ENCODE measurements at regions not wholly inside any gene's neighbourhood (a gene's known extent, or its start where the extent isn't known, plus 50 kb on each side); places are given as distances from the start of the nearest gene placed in this dataset.

- H3K27ac ChIP-seq (ENCODE audit: low read depth, low read length): no peak overlapping the region
- H3K36me3 ChIP-seq (ENCODE audit: insufficient read depth, low read length): no peaks in the 10 kb centered on the region
- no peaks in the 10 kb centered on the region for H3K4me1 ChIP-seq (ENCODE audit: insufficient read depth, low read length)
- H3K9ac ChIP-seq (ENCODE audit: low read depth, low read length): no peak overlapping the region
- H3K9me3 ChIP-seq (ENCODE audit: insufficient read depth, low read depth, low read length): no peaks in the 10 kb centered on the region
- WGBS: 90% methylated on average over 2 of the region's 2 CpGs
- no peaks in the 10 kb centered on the region for H3K27me3 ChIP-seq (ENCODE audit: insufficient read depth, low read length)
- H3K4me3 ChIP-seq (ENCODE audit: low read length): no peak overlapping the region
Measured at GRCh38 chr2:51986101-51986500, 954.2 kb upstream of the NRXN1 start.

DNA sequence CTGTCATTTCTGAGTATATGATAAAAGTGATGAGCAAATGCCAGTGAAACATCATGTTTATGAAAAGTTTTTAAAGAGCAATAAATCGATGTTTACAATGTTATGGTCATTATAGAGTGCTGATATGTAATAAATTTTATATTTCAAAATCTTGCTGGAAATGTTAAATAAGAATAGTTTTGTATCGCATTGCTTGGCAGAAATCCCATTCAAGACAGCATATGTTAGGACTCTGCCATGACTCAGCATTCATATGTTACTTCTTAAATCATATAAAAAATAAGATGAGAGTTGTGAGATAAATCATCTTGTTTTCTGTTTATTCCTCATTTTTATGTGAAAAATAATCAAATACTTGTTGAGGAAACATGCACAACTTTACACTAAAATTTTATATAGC is 949.9 kb upstream of the NRXN1 start:
- Histone ChIP-seq H3K9me3 (ENCODE audit: insufficient read depth, low read depth, low read length) (no peaks in the 10 kb centered on the region), H3K4me1 (ENCODE audit: insufficient read depth, low read length) (no peaks in the 10 kb centered on the region), H3K27ac (ENCODE audit: low read depth, low read length) (no peak overlapping the region), H3K4me3 (ENCODE audit: low read length) (no peak overlapping the region), H3K27me3 (ENCODE audit: insufficient read depth, low read length) (no peaks in the 10 kb centered on the region), H3K9ac (ENCODE audit: low read depth, low read length) (no peak overlapping the region), H3K36me3 (ENCODE audit: insufficient read depth, low read length) (no peaks in the 10 kb centered on the region)
- 91% methylated on average over 1 of the region's 2 CpGs for WGBS

GRCh38 chr2:51976623-51977022 is 944.7 kb upstream of the NRXN1 start:
- Histone ChIP-seq H3K27me3 (ENCODE audit: insufficient read depth, low read length) (no peaks in the 10 kb centered on the region), H3K27ac (ENCODE audit: low read depth, low read length) (no peak overlapping the region), H3K9ac (ENCODE audit: low read depth, low read length) (no peak overlapping the region), H3K4me1 (ENCODE audit: insufficient read depth, low read length) (no peaks in the 10 kb centered on the region), H3K4me3 (ENCODE audit: low read length) (no peak overlapping the region), H3K36me3 (ENCODE audit: insufficient read depth, low read length) (no peaks in the 10 kb centered on the region), H3K9me3 (ENCODE audit: insufficient read depth, low read depth, low read length) (no peaks in the 10 kb centered on the region)
- WGBS: 93% methylated on average over 2 of the region's 2 CpGs

DNA sequence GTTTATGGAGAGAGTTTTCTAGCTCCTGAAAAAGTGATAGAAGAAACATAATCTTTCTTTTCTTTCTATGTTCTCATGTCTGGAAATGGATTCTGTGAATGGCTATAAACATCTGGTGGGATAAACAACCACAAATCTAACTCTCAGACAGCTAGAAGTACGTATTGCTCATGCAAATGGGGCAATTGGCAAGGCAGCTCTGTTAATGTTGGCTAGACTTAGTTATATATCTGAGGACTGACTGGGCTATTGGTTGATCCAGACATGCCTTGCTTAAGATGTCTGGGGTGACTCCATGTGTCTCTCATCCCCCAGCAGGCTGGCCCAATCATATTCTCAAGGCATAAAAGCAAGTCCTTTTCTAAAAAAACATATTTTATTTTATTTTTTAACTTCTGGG is 939.2 kb upstream of the NRXN1 start:
- H3K27me3 ChIP-seq (ENCODE audit: insufficient read depth, low read length): no peaks in the 10 kb centered on the region
- H3K4me3 ChIP-seq (ENCODE audit: low read length): no peak overlapping the region
- no peak overlapping the region for H3K9ac ChIP-seq (ENCODE audit: low read depth, low read length)
- 80% methylated on average over 1 of the region's 1 CpG for WGBS
- no peak overlapping the region for H3K27ac ChIP-seq (ENCODE audit: low read depth, low read length)
- no peaks in the 10 kb centered on the region for H3K36me3 ChIP-seq (ENCODE audit: insufficient read depth, low read length)
- H3K4me1 ChIP-seq (ENCODE audit: insufficient read depth, low read length): no peaks in the 10 kb centered on the region
- H3K9me3 ChIP-seq (ENCODE audit: insufficient read depth, low read depth, low read length): no peaks in the 10 kb centered on the region

- H3K4me3 ChIP-seq (ENCODE audit: low read length): no peak overlapping the region
- no peaks in the 10 kb centered on the region for H3K9me3 ChIP-seq (ENCODE audit: insufficient read depth, low read depth, low read length)
- H3K36me3 ChIP-seq (ENCODE audit: insufficient read depth, low read length): no peaks in the 10 kb centered on the region
- H3K27ac ChIP-seq (ENCODE audit: low read depth, low read length): no peak overlapping the region
- H3K27me3 ChIP-seq (ENCODE audit: insufficient read depth, low read length): no peaks in the 10 kb centered on the region
- H3K4me1 ChIP-seq (ENCODE audit: insufficient read depth, low read length): no peaks in the 10 kb centered on the region
- no peak overlapping the region for H3K9ac ChIP-seq (ENCODE audit: low read depth, low read length)
- WGBS: 81% methylated on average over 1 of the region's 1 CpG
Measured at GRCh38 chr2:51969347-51969746, 937.4 kb upstream of the NRXN1 start.

- Histone ChIP-seq H3K4me3 (ENCODE audit: low read length) (no peak overlapping the region), H3K27me3 (ENCODE audit: insufficient read depth, low read length) (no peaks in the 10 kb centered on the region), H3K9me3 (ENCODE audit: insufficient read depth, low read depth, low read length) (no peaks in the 10 kb centered on the region), H3K9ac (ENCODE audit: low read depth, low read length) (no peak overlapping the region), H3K27ac (ENCODE audit: low read depth, low read length) (no peak overlapping the region), H3K4me1 (ENCODE audit: insufficient read depth, low read length) (no peaks in the 10 kb centered on the region), H3K36me3 (ENCODE audit: insufficient read depth, low read length) (no peaks in the 10 kb centered on the region)
- WGBS: 95% methylated on average over 3 of the region's 3 CpGs
Measured at GRCh38 chr2:51960841-51961335, 929.0 kb upstream of the NRXN1 start.

DNA sequence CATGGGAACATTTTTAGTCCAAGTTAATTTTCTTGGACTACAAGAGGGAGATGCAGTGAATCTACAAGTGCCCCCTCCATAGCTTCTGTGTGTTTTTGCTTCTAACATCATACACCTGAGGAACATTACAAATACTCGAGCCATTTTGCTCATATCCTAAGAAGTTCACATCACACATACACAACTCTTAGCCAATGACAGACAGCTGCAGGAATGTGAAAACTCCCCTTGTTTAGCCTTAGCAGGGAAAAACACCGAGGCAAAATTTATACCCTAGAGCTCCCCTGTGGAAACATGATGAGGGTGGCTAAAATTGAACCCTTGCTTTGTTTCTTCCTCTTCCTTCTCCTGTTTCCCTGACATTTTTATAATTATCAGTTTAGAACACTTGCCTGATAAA is 928.3 kb upstream of the NRXN1 start:
- no peaks in the 10 kb centered on the region for H3K4me1 ChIP-seq (ENCODE audit: insufficient read depth, low read length)
- H3K36me3 ChIP-seq (ENCODE audit: insufficient read depth, low read length): no peaks in the 10 kb centered on the region
- 97% methylated on average over 2 of the region's 2 CpGs for WGBS
- H3K9me3 ChIP-seq (ENCODE audit: insufficient read depth, low read depth, low read length): no peaks in the 10 kb centered on the region
- H3K4me3 ChIP-seq (ENCODE audit: low read length): no peak overlapping the region
- no peaks in the 10 kb centered on the region for H3K27me3 ChIP-seq (ENCODE audit: insufficient read depth, low read length)
- no peak overlapping the region for H3K27ac ChIP-seq (ENCODE audit: low read depth, low read length)
- no peak overlapping the region for H3K9ac ChIP-seq (ENCODE audit: low read depth, low read length)

DNA sequence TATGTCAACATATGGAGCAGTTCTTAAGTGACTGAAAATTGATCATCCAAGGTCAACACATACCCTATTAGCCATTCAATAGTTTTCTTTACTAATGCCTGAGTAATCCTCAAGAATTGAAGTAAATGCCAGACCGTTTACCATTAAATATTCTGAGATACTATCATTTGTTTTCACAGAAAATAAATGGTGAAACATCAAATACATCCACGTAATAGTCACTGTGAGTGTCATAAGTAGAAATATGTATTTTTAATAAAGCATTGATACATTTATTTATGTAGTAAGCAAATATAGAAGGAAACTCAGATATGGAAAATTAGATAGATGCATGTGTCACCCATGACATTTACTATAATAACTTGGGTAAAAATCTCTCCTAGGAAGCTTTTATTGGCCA is 927.8 kb upstream of the NRXN1 start:
- H3K9me3 ChIP-seq (ENCODE audit: insufficient read depth, low read depth, low read length): no peaks in the 10 kb centered on the region
- H3K9ac ChIP-seq (ENCODE audit: low read depth, low read length): no peak overlapping the region
- no peaks in the 10 kb centered on the region for H3K36me3 ChIP-seq (ENCODE audit: insufficient read depth, low read length)
- H3K27ac ChIP-seq (ENCODE audit: low read depth, low read length): no peak overlapping the region
- H3K4me1 ChIP-seq (ENCODE audit: insufficient read depth, low read length): no peaks in the 10 kb centered on the region
- H3K27me3 ChIP-seq (ENCODE audit: insufficient read depth, low read length): no peaks in the 10 kb centered on the region
- H3K4me3 ChIP-seq (ENCODE audit: low read length): no peak overlapping the region
- WGBS: 88% methylated on average over 1 of the region's 2 CpGs

DNA sequence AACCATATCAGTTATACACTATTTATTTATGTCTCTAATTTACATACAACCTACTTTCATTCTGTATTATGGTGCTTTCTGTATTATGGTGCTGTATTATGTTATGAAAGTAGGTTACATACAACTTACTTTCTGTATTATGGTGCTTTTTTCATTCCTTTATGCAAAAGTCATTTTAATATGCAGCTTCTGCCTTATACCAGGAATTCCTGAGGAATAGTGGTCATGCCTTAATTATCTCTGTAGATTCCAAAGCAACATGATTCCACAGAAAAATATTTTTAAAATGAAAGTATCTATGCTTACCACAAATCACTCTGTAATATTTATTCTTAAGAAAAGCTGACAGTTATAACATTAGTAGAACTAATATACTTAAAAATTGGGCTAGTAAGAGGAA is 922.0 kb upstream of the NRXN1 start:
- Histone ChIP-seq H3K27ac (ENCODE audit: low read depth, low read length) (no peak overlapping the region), H3K9ac (ENCODE audit: low read depth, low read length) (no peak overlapping the region), H3K36me3 (ENCODE audit: insufficient read depth, low read length) (no peaks in the 10 kb centered on the region), H3K9me3 (ENCODE audit: insufficient read depth, low read depth, low read length) (peaks cover 29% of the 10 kb centered on the region; the same call in 1 of the 2 replicates), H3K27me3 (ENCODE audit: insufficient read depth, low read length) (no peaks in the 10 kb centered on the region), H3K4me1 (ENCODE audit: insufficient read depth, low read length) (no peaks in the 10 kb centered on the region), H3K4me3 (ENCODE audit: low read length) (no peak overlapping the region)

- no peak overlapping the region for H3K27ac ChIP-seq (ENCODE audit: low read depth, low read length)
- peaks cover 12% of the 10 kb centered on the region; the same call in 1 of the 2 replicates for H3K9me3 ChIP-seq (ENCODE audit: insufficient read depth, low read depth, low read length)
- no peaks in the 10 kb centered on the region for H3K36me3 ChIP-seq (ENCODE audit: insufficient read depth, low read length)
- H3K4me3 ChIP-seq (ENCODE audit: low read length): no peak overlapping the region
- no peaks in the 10 kb centered on the region for H3K4me1 ChIP-seq (ENCODE audit: insufficient read depth, low read length)
- no peak overlapping the region for H3K9ac ChIP-seq (ENCODE audit: low read depth, low read length)
- H3K27me3 ChIP-seq (ENCODE audit: insufficient read depth, low read length): no peaks in the 10 kb centered on the region
Measured at GRCh38 chr2:51921076-51921475, 889.1 kb upstream of the NRXN1 start.

- H3K36me3 ChIP-seq (ENCODE audit: insufficient read depth, low read length): no peaks in the 10 kb centered on the region
- H3K27ac ChIP-seq (ENCODE audit: low read depth, low read length): no peak overlapping the region
- H3K9ac ChIP-seq (ENCODE audit: low read depth, low read length): no peak overlapping the region
- no peak overlapping the region for H3K4me3 ChIP-seq (ENCODE audit: low read length)
- 96% methylated on average over 6 of the region's 6 CpGs for WGBS
- no peaks in the 10 kb centered on the region for H3K27me3 ChIP-seq (ENCODE audit: insufficient read depth, low read length)
- peaks cover 12% of the 10 kb centered on the region; the same call in 1 of the 2 replicates for H3K9me3 ChIP-seq (ENCODE audit: insufficient read depth, low read depth, low read length)
- H3K4me1 ChIP-seq (ENCODE audit: insufficient read depth, low read length): no peaks in the 10 kb centered on the region
Measured at GRCh38 chr2:51920509-51920908, 888.6 kb upstream of the NRXN1 start.

DNA sequence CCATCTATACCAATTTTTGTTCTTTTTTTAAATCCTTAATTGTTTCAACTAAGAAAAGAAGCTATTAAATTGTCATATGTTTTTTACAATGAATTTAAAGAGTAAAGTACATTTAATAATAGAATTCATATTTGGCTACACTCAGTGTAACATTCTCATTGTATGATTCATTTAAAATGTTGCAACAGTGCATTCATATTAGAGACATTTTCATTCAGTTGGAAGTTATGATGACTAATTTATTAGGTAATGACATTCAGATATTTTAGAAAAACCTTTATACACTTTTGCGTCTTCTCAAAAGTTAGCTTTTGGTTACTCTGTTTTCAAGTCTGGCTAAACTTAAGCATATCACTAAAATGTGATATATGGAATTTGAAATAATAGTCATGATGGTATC is 887.5 kb upstream of the NRXN1 start:
- Histone ChIP-seq H3K4me3 (ENCODE audit: low read length) (no peak overlapping the region), H3K9ac (ENCODE audit: low read depth, low read length) (no peak overlapping the region)
- no CpG with 5 or more reads among the region's 1 CpG for WGBS

More for the DNA sequence above, 887.5 kb upstream of the NRXN1 start:
- no peaks in the 10 kb centered on the region for H3K36me3 ChIP-seq (ENCODE audit: insufficient read depth, low read length)
- no peaks in the 10 kb centered on the region for H3K27me3 ChIP-seq (ENCODE audit: insufficient read depth, low read length)
- no peaks in the 10 kb centered on the region for H3K4me1 ChIP-seq (ENCODE audit: insufficient read depth, low read length)
- H3K9me3 ChIP-seq (ENCODE audit: insufficient read depth, low read depth, low read length): peaks cover 6% of the 10 kb centered on the region; the same call in 1 of the 2 replicates
- no peak overlapping the region for H3K27ac ChIP-seq (ENCODE audit: low read depth, low read length)
